H1 (cell line): ENCODE measurements at regions not wholly inside any gene's neighbourhood (a gene's known extent, or its start where the extent isn't known, plus 50 kb on each side); places are given as distances from the start of the nearest gene placed in this dataset.

Experiments used
- BACH1 ChIP-seq: IDR thresholded peaks from 2 replicates; pipeline ENCODE4 v1.6.1; 2012; ENCODE audit warnings: low read length, improper control_type of control experiment
- CBX5 ChIP-seq: fragments of 300-800, 300-1000 bp; sonication (generic); IDR thresholded peaks from 2 replicates; pipeline ENCODE4 v1.7.1; 2016; ENCODE audit warnings: antibody characterized with exemption, low read length, low read depth
- CHD1 ChIP-seq: IDR thresholded peaks from 2 replicates; pipeline ENCODE4 v1.6.1; 2012; ENCODE audit warnings: low read depth, low read length, improper control_type of control experiment
- CHD2 ChIP-seq: IDR thresholded peaks from 2 replicates; pipeline ENCODE4 v1.6.1; 2012; ENCODE audit warnings: low read length, improper control_type of control experiment
- CHD7 ChIP-seq: fragments of 300-600 bp; sonication (generic); IDR thresholded peaks from 2 replicates; pipeline ENCODE4 v1.7.1; 2012; ENCODE audit warnings: low read length, moderate library complexity, mild to moderate bottlenecking, inconsistent platforms; ENCODE audit not compliant: insufficient replicate concordance
- HDAC2 ChIP-seq, 2 experiments: fragments of 300-600 bp in 1 of 2; sonication (generic) in 1 of 2; IDR thresholded peaks; 2 replicates each; pipeline ENCODE4 v1.6.1; 2011 to 2012; ENCODE audit warnings: low read depth in 2 of 2, low read length in 2 of 2, mild to moderate bottlenecking in 2 of 2, moderate library complexity in 2 of 2, borderline replicate concordance in 1 of 2, inconsistent platforms in 1 of 2
- JUND ChIP-seq: IDR thresholded peaks from 2 replicates; pipeline ENCODE4 v1.6.1; 2011; ENCODE audit warnings: mild to moderate bottlenecking, improper control_type of control experiment, low read length
- MAFK ChIP-seq: IDR thresholded peaks from 2 replicates; pipeline ENCODE4 v1.6.1; 2012; ENCODE audit warnings: low read depth, mild to moderate bottlenecking, improper control_type of control experiment, low read length
- NANOG ChIP-seq: IDR thresholded peaks from 2 replicates; pipeline ENCODE4 v1.6.1; 2011; ENCODE audit warnings: low read length, low read depth, mild to moderate bottlenecking, inconsistent platforms; ENCODE audit not compliant: insufficient read depth, poor library complexity, severe bottlenecking
- RBBP5 ChIP-seq: IDR thresholded peaks from 2 replicates; pipeline ENCODE4 v1.7.1; 2012; ENCODE audit warnings: low read depth, mild to moderate bottlenecking, inconsistent platforms, low read length, moderate library complexity, borderline replicate concordance
- RNF2 ChIP-seq: fragments of 200-900, 300-1000 bp; sonication (generic); IDR thresholded peaks from 2 replicates; pipeline ENCODE4 v1.7.1; 2016; ENCODE audit warnings: borderline replicate concordance, low read depth, mild to moderate bottlenecking, antibody characterized with exemption, low read length; ENCODE audit not compliant: poor library complexity, severe bottlenecking; ENCODE audit errors: missing control alignments
- YY1 ChIP-seq: IDR thresholded peaks from 2 replicates; pipeline ENCODE4 v1.6.1; 2011; ENCODE audit warnings: low read depth, mild to moderate bottlenecking, low read length

GRCh38 chr4:55291227-55291640 is 54.8 kb upstream of the SRD5A3 start (continued):
- TF ChIP-seq CHD7 (no peak), MAFK (no peak), CHD1 (no peak), RNF2 (no peak), NANOG (no peak), CHD2 (no peak), JUND (no peak), CBX5 (no peak), RBBP5 (no peak), YY1 (no peak), HDAC2 (IDR thresholded peaks at IDR 0.05; ENCODE audit: borderline replicate concordance in 1 of 2, low read depth in 2 of 2, low read length in 2 of 2) (no peak), BACH1 (no peak)
